GM21619 (cell line): ENCODE measurements at regions not wholly inside any gene's neighbourhood (a gene's known extent, or its start where the extent isn't known, plus 50 kb on each side); places are given as distances from the start of the nearest gene placed in this dataset.

ENCODE experiments used
- ATAC-seq: cut with Tn5 transposase; IDR thresholded peaks from one replicate; pipeline ENCODE4 v1.9.1; 2021; ENCODE audit not compliant: unreplicated experiment

GRCh38 chr9:89892920-89893319 is 288.1 kb downstream of the GADD45G start:
- no peak for ATAC-seq

- no peak for ATAC-seq
Measured at GRCh38 chr9:89893886-89894285, 289.1 kb downstream of the GADD45G start.

GRCh38 chr9:89896806-89897340 is 292.1 kb downstream of the GADD45G start:
- ATAC-seq, result no peak

GRCh38 chr9:89899573-89899972 is 294.8 kb downstream of the GADD45G start:
- ATAC-seq, result no peak

- no peak for ATAC-seq
Measured at GRCh38 chr9:89901920-89902319, 297.1 kb downstream of the GADD45G start.

GRCh38 chr9:89902450-89903140 is 297.8 kb downstream of the GADD45G start:
- ATAC-seq, result no peak

GRCh38 chr9:89903141-89903475 is 298.3 kb downstream of the GADD45G start:
- no peak for ATAC-seq

- no peak for ATAC-seq
Measured at GRCh38 chr9:89905606-89906338, 301.0 kb downstream of the GADD45G start.

- no peak for ATAC-seq
Measured at GRCh38 chr9:89911721-89912604, 307.2 kb downstream of the GADD45G start.

GRCh38 chr9:89912605-89912953 is 307.8 kb downstream of the GADD45G start:
- no peak for ATAC-seq

- ATAC-seq, result no peak
Measured at GRCh38 chr9:89915187-89915586, 310.4 kb downstream of the GADD45G start.

GRCh38 chr9:89916001-89916597 is 311.3 kb downstream of the GADD45G start:
- ATAC-seq, result no peak

GRCh38 chr9:89917861-89918260 is 313.0 kb downstream of the GADD45G start:
- ATAC-seq, result no peak

GRCh38 chr9:89919171-89919681 is 314.4 kb downstream of the GADD45G start:
- ATAC-seq, result peak; percentile 56

- no peak for ATAC-seq
Measured at GRCh38 chr9:89920131-89920530, 315.3 kb downstream of the GADD45G start.

- no peak for ATAC-seq
Measured at GRCh38 chr9:89920951-89921350, 316.1 kb downstream of the GADD45G start.

GRCh38 chr9:89922099-89922498 is 317.3 kb downstream of the GADD45G start:
- ATAC-seq, result no peak

- no peak for ATAC-seq
Measured at GRCh38 chr9:89923174-89923573, 318.4 kb downstream of the GADD45G start.

GRCh38 chr9:89923961-89924504 is 319.2 kb downstream of the GADD45G start:
- no peak for ATAC-seq

- no peak for ATAC-seq
Measured at GRCh38 chr9:89924611-89925010, 319.8 kb downstream of the GADD45G start.

- ATAC-seq, result no peak
Measured at GRCh38 chr9:89926167-89926566, 321.4 kb downstream of the GADD45G start.
